Hematopoietic multipotent progenitor cell treated with erythropoietin and hydrocortisone succinate and interleukin-3 and kit ligand, for 8 days (in vitro differentiated cells): ENCODE measurements at regions not wholly inside any gene's neighbourhood (a gene's known extent, or its start where the extent isn't known, plus 50 kb on each side); places are given as distances from the start of the nearest gene placed in this dataset.

Source experiments
- DNase-seq: peaks from one replicate; pipeline ENCODE4 v3.0.0-alpha.2; 2015

GRCh38 chr5:20611620-20612019 lies 623.6 kb upstream of the CDH18 start:
- no peak for DNase-seq

- no peak for DNase-seq
Observed at GRCh38 chr5:20610681-20611080, 622.7 kb upstream of the CDH18 start.

- no peak for DNase-seq
Observed at GRCh38 chr5:20609126-20609525, 621.1 kb upstream of the CDH18 start.

- no peak for DNase-seq
Observed at GRCh38 chr5:20608567-20608966, 620.6 kb upstream of the CDH18 start.

- no peak for DNase-seq
Observed at GRCh38 chr5:20605732-20606525, 617.9 kb upstream of the CDH18 start.

- no peak for DNase-seq
Observed at GRCh38 chr5:20604992-20605391, 617.0 kb upstream of the CDH18 start.

- DNase-seq = no peak
Observed at GRCh38 chr5:20601678-20602100, 613.7 kb upstream of the CDH18 start.

GRCh38 chr5:20590356-20590755 lies 602.4 kb upstream of the CDH18 start:
- no peak for DNase-seq

- no peak for DNase-seq
Observed at GRCh38 chr5:20575571-20575970, 587.6 kb upstream of the CDH18 start.

GRCh38 chr5:20574576-20574975 lies 586.6 kb upstream of the CDH18 start:
- DNase-seq = no peak

GRCh38 chr5:20572614-20573013 lies 584.6 kb upstream of the CDH18 start:
- no peak for DNase-seq

- DNase-seq = no peak
Observed at GRCh38 chr5:20570486-20570885, 582.5 kb upstream of the CDH18 start.

- no peak for DNase-seq
Observed at GRCh38 chr5:20562544-20562943, 574.5 kb upstream of the CDH18 start.

GRCh38 chr5:20559845-20560244 lies 571.8 kb upstream of the CDH18 start:
- no peak for DNase-seq

- DNase-seq = no peak
Observed at GRCh38 chr5:20556115-20556763, 568.2 kb upstream of the CDH18 start.

GRCh38 chr5:20555034-20555433 lies 567.0 kb upstream of the CDH18 start:
- no peak for DNase-seq

GRCh38 chr5:20554001-20554400 lies 566.0 kb upstream of the CDH18 start:
- DNase-seq = no peak

- no peak for DNase-seq
Observed at GRCh38 chr5:20537911-20538703, 550.1 kb upstream of the CDH18 start.

GRCh38 chr5:20536813-20537212 lies 548.8 kb upstream of the CDH18 start:
- DNase-seq = peak; percentile 4

- DNase-seq = no peak
Observed at GRCh38 chr5:20536341-20536740, 548.3 kb upstream of the CDH18 start.

- DNase-seq = no peak
Observed at GRCh38 chr5:20528471-20528870, 540.5 kb upstream of the CDH18 start.

- DNase-seq = no peak
Observed at GRCh38 chr5:20524991-20525529, 537.1 kb upstream of the CDH18 start.

GRCh38 chr5:20522905-20523482 lies 535.0 kb upstream of the CDH18 start:
- DNase-seq = no peak
